ENCODE measurements at regions not wholly inside any gene's neighbourhood (a gene's known extent, or its start where the extent isn't known, plus 50 kb on each side); places are given as distances from the start of the nearest gene placed in this dataset.
"Not testable (repeated sequence)": the region's sequence is repeated elsewhere in the genome, so short reads cannot be mapped to it uniquely, and the experiment has no call there.

DNA sequence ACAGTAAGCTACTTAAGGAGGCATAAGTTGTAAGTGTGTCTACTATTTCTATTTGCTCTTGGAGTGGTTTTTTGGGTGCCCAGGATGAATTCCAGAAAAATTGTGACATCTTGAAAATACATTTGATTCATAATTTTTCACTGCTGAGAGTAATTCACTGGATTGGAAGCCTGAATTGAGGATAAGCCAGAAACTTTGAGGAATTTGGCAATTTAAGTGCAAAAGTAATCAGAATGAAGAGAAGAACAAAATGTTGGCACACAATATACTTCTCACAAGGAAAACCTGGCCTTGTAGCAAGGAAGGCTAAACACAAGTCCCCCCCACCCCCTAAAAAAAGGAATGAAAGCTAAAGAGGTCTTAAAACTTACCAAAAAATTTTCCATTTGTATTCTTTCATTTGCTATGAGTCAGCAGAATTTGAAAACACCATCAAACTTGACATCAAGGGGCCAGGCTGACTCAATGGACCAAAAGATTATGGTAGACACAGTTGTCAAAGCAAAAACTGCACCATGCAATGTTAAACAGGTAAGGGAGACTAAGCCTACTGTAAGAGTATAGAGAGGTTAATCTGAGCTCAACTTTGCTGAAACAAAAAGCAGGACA lies 840.0 kb downstream of the FRK start:
- DNase-seq: no peak

DNA sequence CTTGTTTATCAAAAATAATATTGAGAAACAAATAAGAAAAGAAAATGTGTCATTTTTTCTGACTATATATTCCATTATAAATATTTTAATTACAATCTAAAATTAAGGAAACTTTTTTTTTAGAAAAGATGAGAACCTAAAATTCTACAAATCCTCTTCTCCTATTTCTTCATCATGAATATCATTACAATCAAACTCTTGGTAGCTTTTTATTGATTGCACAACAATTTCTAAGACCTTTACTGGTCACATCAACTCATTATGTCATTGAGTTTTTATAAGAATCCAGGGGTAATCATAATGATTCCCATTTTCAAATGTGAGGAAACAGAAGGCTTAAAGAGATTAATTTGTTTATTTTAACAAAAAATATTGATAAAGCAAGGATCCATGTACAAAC lies 841.0 kb downstream of the FRK start:
- no peak for DNase-seq

DNA sequence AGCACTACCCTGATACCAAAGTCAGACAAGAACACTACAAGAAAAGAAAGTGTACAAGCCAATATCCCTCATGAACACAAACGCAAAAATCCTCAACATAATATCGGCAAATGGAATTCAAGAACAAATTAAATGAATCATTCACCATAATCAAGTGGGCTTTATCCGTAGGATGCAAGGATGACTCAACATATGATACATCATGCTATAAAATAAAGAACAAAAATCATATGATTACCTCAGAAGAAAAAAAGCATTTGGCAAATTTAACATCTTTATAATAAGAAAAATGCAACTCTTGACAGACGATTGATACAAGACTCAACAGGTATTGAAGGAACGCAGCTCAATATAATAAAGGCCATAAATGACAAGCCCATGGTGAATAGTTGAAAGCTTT lies 843.9 kb downstream of the FRK start:
- DNase-seq: no peak

DNA sequence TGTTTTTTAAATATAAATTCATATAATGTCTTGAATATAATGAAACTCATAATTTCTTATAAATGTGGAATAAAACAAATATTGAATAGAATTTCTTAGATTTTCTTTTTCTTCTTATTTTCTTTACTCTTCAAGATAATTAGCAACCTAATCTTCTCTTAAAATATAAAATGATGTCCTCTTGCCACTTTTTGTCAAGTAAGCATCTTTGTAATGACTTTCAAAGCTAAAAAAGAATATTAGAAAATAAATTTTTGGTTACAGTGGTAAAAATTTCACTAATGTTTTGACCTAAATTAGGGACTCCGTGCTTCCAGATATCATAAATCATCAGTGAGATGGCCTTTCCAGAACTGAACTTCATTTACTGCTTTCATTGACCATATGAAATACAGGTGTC lies 846.4 kb downstream of the FRK start:
- DNase-seq: no peak

DNA sequence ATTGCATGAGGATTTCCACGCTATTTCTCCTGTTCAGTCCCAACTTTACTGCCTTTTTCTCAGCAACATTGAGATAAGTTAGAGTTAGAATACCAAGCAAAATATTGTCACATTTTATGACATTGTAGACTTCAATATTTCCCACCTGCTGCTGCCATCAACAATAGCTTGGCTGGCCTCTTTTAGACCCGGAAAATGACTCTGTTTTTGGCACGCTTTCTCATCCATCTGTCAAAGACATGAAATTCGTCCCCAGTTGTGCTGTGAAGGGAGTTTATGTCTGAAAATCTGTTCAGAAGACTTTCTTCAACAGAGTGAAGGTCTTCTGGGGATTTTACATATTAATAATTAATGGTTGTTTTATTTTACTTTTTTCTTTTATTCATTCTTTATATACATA lies 857.3 kb downstream of the FRK start:
- no peak for DNase-seq

DNA sequence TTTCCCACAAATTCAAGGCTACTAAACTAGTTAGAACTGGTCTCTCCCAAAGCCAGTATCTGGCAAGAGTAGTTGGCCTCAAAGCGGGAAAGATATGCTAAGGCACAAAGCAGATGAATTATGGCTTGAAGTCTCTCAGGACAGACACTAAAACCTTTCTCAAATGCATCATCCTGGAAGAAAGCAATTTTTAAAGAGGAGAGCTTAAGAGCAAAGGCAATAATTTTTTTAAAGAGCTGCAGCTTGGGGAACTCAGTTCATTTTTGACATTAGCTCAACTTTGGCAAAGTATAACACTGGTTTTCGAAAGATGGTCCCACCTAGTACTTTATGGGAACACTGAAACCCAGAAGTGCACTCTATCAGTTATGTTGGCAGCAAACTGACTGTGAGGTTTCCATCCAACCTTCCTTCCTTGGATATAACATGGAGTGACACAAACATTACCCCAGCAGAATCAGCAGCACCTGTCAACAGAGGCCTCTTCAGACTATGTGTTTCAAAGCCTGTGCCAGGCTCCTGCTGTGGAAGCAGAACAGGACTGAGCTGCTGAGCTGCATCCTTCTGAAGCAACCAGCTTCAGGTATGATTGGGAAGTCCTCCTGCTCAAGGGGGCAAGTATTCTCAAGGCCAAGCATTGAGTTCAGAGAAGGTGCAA lies 852.3 kb upstream of the HS3ST5 start:
- no peak for DNase-seq

DNA sequence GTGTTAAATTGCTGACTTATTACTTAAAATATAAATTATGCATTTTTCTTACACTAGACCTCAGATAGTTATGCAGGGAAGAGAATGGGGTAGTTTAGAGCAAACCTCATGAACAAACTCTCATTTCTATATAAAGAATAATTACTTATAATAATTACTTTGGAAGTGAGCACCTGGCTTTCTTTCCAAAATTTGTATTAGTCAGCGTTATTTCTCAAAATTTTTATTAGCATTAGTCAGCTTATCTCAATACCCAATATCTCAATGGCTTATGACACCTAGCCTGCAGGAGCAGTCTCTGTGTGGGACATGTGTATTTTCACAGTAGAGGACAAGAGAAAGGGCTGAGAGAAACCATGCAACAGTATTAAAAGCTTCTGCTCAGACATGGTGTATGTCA lies 849.2 kb upstream of the HS3ST5 start:
- no peak for DNase-seq

DNA sequence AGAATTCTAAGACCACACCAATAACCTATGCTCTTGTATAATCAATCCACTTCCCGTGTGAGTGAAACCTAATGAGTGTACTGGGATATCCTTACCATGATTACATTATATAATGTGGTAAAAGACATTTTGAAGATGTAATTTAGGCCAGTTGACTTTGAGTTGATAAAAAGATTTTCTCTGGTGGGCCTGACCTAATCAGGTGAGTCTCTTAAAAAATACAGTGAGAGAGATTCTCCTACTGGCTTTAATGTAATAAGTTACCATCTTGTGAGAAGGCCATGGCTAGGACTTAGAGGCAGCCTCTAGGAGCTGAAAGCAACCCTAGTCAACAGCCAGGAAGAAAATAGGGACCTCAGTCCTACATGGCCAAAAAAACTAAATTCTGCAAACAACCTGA lies 847.7 kb upstream of the HS3ST5 start:
- DNase-seq: no peak

DNA sequence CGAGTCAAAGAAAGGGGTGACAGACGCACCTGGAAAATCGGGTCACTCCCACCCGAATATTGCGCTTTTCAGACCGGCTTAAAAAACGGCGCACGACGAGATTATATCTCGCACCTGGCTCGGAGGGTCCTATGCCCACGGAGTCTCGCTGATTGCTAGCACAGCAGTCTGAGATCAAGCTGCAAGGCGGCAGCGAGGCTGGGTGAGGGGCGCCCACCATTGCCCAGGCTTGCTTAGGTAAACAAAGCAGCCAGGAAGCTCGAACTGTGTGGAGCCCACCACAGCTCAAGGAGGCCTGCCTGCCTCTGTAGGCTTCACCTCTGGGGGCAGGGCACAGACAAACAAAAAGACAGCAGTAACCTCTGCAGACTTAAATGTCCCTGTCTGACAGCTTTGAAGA lies 832.6 kb upstream of the HS3ST5 start:
- DNase-seq: not testable (repeated sequence)

DNA sequence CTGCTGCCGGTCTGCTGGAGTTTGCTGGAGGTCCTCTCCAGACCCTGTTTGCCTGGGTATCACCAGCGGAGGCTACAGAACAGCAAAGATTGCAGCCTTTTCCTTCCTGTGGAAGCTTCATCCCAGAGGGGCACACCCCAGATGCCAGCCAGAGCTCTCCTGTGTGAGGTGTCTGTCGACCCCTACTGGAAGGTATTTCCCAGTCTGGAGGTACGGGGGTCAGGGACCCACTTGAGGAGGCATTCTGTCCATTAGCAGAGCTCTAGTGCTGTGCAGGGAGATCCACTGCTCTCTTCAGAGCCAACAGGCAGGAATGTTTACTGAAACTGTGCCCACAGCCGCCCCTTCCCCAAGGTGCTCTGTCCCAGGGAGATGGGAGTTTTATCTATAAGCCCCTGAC lies 823.1 kb upstream of the HS3ST5 start:
- not testable (repeated sequence) for DNase-seq

DNA sequence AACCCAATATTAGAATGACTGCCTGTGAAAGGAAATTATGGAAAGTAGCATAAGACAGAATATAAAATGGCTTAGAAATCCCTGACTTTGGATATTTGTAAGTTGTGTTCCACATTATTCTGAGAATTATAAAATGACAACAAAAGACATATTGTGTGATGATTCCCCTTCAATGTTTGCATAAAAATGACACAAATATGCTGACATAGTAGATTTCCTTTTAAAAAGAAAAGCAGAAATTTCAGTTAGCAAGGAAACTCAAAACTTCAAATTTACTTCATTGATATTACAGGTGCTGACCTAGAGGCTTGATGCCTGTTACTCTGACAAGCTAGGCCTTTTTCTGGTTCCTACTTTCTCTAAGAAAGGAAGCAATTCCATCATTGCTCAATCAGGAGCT lies 816.9 kb upstream of the HS3ST5 start:
- DNase-seq: no peak

DNA sequence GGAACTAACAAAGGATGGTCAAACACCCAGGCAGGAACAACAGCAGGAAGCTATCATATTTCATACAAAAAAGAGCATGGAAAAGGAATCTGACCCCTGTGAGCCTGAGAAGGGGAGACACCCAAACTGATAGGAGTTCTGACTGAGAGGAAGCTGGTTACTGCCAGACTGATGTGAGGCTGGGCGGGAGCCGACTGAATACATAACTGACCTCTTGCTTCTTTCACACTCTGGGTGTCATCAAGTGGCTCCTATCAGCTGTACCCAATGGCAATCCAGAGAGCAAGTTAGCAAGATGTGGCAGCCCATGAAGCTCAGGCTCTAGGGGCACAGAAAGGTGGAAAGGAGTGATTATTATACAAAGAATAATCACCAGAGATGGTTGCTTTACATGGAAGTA lies 795.1 kb upstream of the HS3ST5 start:
- no peak for DNase-seq

DNA sequence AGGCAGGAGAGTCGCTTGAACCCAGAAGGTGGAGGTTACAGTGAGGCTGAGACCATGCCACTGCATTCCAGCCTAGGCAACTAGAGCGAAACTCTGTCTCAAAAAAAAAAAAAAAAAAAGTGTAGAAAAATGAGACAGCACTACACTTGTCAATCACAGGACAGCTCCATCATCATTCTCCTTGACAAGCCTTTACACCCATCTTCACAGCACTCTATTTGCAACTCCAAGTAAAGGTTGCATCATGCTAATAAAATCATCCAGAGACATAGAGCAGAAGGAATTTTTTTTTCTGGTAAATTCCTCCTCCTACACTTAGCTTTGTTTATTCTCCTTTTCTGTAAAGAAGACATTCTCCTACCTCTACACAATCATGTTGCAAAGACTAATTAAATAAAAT lies 791.0 kb upstream of the HS3ST5 start:
- DNase-seq: no peak

DNA sequence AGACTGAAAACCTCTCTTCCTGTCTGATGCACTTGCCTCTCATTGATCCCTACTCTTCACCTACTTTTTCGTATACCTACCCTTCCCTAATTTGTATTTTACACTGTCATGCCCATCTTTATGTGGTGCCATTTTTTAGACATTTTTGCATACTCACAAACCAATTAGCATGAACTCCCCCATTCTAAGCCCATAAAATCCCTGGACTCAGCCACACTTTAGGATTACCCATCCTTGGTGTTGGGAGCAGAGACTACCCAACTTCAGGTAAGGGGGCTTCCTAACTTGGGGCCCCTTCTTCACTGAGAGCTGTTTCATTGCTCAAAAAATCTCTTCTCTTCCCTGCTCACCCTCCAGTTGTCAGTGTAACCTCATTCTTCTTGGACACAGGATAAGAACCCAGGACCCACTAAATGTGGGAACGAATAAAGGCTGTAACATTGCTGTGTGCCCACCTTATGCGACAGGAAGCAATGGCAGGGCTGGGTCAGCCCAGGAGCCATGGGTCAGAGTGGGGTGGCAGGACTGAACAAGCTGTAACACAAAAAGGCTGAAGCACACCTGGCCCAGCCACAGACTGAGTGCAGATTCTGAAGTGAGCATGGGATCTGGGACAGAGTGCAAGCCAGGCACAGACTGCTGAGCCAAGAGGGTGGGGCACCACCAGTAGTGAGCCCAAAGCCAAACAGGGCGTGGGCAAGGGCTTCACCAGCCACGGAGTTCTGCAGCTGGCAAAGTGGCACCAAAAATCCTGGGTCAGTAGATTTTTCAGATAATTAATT lies 789.1 kb upstream of the HS3ST5 start:
- DNase-seq: no peak

DNA sequence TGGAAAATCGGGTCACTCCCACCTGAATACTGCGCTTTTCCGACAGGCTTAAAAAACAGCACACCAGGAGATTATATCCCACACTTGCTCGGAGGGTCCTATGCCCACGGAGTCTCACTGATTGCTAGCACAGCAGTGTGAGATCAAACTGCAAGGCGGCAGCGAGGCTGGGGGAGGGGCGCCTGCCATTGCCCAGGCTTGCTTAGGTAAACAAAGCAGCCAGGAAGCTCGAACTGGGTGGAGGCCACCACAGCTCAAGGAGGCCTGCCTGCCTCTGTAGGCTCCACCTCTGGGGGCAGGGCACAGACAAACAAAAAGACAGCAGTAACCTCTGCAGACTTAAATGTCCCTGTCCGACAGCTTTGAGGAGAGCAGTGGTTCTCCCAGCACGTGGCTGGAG lies 778.7 kb upstream of the HS3ST5 start:
- DNase-seq: not testable (repeated sequence)

DNA sequence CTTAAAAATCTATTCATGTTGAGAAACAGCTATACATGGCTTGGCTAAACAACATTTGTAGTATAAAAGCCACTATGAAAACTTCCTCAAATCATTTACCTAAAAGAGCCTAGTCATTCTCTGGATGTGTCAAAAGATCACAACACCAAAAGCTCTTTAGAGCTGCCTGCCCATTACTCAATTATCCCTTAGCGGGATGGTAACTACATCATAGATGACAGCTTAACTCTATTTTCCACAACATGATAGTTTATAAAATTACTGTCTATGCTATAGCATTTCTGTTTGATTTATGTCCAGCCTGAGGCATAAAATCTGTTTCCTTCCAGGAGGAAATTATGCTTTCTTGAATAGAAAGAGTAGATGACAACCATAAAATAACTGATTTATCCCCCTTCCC lies 777.6 kb upstream of the HS3ST5 start:
- no peak for DNase-seq

DNA sequence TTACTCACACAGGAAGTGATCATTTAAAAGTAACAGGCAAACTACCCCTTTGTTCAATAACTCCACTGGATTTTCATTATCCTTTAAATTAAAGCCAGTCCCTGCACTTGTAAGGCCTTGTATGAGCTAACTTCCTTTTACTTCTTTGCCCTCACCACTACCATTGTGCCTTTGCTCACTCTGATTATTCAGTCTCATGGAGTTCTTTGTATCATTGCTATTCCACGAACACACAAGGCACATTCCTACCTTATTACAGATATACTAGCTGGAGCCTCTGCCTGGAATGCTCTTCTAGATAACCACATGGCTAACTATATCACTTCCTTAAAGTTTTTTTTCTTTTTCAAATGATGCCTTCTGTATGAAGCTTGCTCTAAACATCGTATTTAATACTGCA lies 748.6 kb upstream of the HS3ST5 start:
- no peak for DNase-seq

DNA sequence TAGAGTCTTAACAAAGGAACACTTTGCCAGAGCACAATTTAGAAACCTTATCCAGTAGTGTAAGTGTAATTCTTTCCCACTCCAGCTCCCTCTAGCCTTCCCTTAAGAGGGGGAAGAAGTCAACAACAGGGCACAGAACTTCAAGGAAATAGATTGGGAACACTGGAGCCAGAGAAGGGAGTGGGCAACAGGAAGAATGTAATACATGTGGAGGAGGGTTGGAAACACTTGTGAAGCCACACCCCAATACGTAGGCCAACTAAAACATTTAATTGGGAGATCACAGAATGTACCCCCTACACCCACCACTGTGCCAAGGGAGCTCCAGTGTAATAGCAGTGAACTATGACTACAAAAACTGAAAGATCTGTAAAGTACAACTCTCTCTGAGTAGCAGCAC lies 735.7 kb upstream of the HS3ST5 start:
- no peak for DNase-seq

DNA sequence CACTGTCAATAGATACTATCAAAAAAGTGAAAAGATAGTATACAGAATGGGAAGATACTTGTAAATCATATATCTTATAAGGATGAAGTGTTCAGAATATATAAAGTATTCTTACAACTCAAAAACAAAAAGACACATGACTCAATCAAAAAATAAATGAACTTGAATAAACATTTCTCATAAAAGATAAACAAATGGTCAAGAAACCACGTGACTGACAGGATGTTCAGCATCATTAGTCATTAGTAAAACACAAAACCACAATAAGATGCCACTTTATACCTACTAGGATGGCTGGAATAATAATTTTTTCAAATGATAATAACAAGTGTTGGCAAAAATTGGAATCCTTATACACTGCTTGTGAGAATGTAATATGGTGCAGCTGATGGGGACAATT lies 729.1 kb upstream of the HS3ST5 start:
- DNase-seq: no peak

DNA sequence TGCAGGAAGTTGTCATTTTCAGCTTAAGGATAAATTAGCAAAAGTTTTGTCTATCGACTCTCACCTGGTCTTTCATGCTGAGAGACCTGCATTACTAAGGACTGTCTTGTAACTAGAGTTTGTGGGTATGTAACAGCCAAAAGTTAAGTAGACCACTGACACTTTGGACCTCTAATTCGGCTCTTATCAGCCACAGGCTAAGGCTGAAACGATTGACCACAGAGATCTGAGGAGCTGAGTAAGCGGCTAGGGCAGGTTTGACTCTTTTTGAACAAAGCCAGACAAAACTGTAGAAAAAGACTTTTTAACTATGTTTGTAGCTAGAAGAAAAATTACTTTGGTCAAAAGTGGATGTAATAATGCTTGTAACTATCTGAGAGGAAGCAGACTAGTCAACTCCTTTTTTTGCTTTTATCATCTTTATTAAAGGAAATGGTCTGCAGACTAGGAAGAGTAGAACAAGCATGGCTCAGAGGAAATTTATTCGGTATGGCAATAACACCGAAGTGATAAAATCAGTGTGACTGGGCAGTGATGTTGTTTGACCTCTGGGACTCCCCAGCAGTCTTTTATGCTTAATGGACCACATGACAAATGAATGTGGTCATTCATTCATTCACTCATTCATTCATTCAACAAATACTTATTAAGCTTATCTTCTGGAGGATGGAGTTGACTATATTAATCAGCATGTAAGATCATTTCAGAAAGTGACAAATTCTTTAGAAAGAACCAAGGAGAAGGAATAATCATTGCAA lies 725.0 kb upstream of the HS3ST5 start:
- no peak for DNase-seq

DNA sequence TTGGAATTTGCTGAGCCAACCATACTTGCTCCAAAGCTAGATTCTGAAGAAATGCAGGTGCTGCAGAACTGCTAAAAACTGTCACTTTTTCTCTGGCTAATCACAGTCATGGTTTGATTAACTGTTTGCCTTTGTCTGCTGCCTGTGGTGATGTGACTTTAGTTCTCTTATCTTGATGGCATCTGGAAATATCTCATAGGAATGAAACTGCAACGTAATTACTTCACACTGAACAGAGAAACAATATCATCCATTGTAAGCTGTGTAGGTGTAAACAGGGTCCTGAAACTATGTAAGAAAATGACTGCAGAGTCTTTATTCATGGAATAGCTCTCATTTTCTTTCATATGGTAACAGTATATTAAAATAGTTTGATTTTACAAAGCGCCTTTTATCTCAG lies 721.9 kb upstream of the HS3ST5 start:
- no peak for DNase-seq

DNA sequence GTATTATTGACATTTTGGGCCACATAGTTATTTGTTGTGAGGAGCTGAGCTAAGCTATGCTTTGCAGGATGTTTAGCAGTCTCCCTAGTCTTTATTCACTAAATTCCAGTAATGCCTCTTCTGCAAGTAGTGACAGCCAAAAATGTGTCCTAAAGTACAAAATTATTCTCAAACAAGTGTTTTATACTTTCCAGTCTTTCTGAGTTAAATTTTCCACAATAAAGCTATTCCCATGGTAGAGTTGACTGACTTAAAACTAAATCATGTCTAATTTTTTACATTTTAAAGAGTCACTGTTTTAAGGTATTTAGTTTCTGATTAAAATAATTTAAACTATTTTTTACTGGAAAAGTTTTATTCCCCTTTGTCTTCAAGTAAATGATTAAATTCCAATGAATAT lies 717.8 kb upstream of the HS3ST5 start:
- DNase-seq: no peak

DNA sequence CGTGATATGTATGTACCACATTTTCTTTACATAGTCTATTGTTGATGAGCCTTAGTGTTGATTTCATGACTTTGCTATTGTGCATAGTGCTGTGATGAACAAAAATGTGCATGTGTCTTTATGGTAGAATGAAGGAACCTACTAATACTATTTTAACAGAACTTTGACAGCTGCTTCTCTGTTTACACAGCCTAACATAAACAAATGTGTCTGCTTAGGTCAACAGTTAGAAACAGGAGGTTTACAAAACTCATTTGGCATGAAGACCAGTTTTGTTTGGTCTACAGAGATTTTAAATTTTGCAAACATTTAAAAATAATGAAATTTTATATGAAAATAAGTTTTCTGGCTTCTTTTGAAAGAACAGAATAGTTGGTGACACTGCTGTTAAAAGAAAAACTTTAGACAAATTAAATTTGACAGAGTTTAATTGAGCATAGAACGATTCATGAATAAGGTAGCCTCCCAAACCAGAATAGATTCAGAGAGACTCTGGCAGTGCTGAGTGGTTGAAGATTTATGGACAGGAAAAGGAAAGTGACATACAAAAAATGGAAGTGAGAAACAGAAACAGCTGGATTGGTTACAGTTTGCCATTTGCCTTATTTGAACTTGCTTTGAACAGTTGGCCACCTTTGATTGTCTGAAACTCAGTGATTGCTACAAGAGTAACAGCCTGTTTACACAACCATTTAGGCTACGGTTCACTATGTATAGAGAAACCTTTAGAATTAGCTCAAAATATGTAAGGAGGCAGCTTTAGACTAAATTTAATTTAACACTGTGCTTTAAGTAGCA lies 715.8 kb upstream of the HS3ST5 start:
- no peak for DNase-seq

Data from fibroblast of skin of scalp (primary cell).